Heart left ventricle (tissue), 16 donors: ENCODE measurements at regions not wholly inside any gene's neighbourhood (a gene's known extent, or its start where the extent isn't known, plus 50 kb on each side); places are given as distances from the start of the nearest gene placed in this dataset.
A peak's percentile ranks its signal among the peaks of the same experiment; 100 is the strongest.
"Not testable (repeated sequence)": the region's sequence is repeated elsewhere in the genome, so short reads cannot be mapped to it uniquely, and the experiment has no call there.

Experiments used
- ATAC-seq, 4 donors: fragments of 200-7000 bp; cut with Tn5 transposase; one replicate each; pipeline ENCODE4 v1.9.1; 2020 to 2022; ENCODE audit warnings: moderate library complexity in 4 of 4, mild to moderate bottlenecking in 3 of 4, moderate number of reproducible peaks in 1 of 4
- DNase-seq, 5 donors: peaks; one replicate each; pipeline ENCODE4 v3.0.0-alpha.2; 2020
- H3K27ac ChIP-seq, 12 donors: fragments of 200-600 bp; sonication (generic) in 4 of 12; one replicate each; pipeline versions ENCODE4 v1.5.0 to v1.8.0; 2016 to 2022; ENCODE audit warnings: mild to moderate bottlenecking in 2 of 12
- H3K27me3 ChIP-seq, 9 donors: fragments of 200-600 bp; sonication (generic) in 2 of 9; one replicate each; pipeline versions ENCODE4 v1.5.1 to v1.8.0; 2016 to 2022; ENCODE audit warnings: mild to moderate bottlenecking in 3 of 9
- H3K36me3 ChIP-seq, 9 donors: fragments of 200-600 bp; sonication (generic) in 2 of 9; one replicate each; pipeline versions ENCODE4 v1.5.0 to v1.8.0; 2018 to 2022; ENCODE audit warnings: mild to moderate bottlenecking in 2 of 9
- H3K4me1 ChIP-seq, 12 donors: fragments of 200-600 bp; sonication (generic) in 4 of 12; one replicate each; pipeline versions ENCODE4 v1.5.0 to v1.8.0; 2016 to 2022; ENCODE audit warnings: mild to moderate bottlenecking in 3 of 12
- H3K4me3 ChIP-seq, 12 donors: fragments of 200-600 bp; sonication (generic) in 4 of 12; one replicate each; pipeline versions ENCODE4 v1.5.0 to v1.8.0; 2017 to 2022; ENCODE audit warnings: mild to moderate bottlenecking in 9 of 12, moderate library complexity in 4 of 12
- H3K9me3 ChIP-seq, 12 donors: fragments of 200-600 bp; sonication (generic) in 4 of 12; one replicate each; pipeline versions ENCODE4 v1.5.0 to v1.8.0; 2016 to 2022; ENCODE audit warnings: mild to moderate bottlenecking in 1 of 12
- CTCF ChIP-seq, 12 donors: fragments of 200-600 bp; sonication (generic) in 4 of 12; IDR thresholded peaks; one replicate each; pipeline versions ENCODE4 v1.5.0 to v1.8.0; 2018 to 2022; ENCODE audit warnings: antibody characterized with exemption in 12 of 12, mild to moderate bottlenecking in 5 of 12
- POLR2A ChIP-seq, 2 donors: fragments of 450-650 bp; IDR thresholded peaks; one replicate each; pipeline ENCODE4 v1.6.1; 2017; ENCODE audit warnings: antibody characterized with exemption in 2 of 2, mild to moderate bottlenecking in 2 of 2, moderate library complexity in 2 of 2
- WGBS, 4 donors: extraction: QIAGEN DNeasy Blood & Tissue Kit in 2 of 4; methylation state at CpG; one replicate each; pipeline versions ENCODE4 v1.1.5 to v1.1.7; 2013 to 2018; 5-methylcytosine and 5-hydroxymethylcytosine counted together
- intact Hi-C, 10 donors: fragments of 100-400 bp; cut with DNase I; formaldehyde crosslinking; loops; one replicate each; pipeline versions ENCODE4 v1.11.1 to v1.14.2; 2022
- donor health status: ischemic (EF 13 %, LVEDD 7.1; RV severe dilation, severe dysfunction).
- donor health status: healthy with polysubstance abuse.
- donor health status: DM: no; HTN: yes; CAD: no.
- donor health status: DM: no; HTN: no; CAD: no.
- donor health status: ischemic (EF 25% LVEDD 6.9; RV normal size, moderate dysfunction).
- donor health status: ischemic (EF 25% LVEDD 5.7; RV mildly dilated, moderate dysfunction).
- donor health status: healthy.
- donor health status: DM: yes; HTN: yes; CAD: no.
- donor health status: ischemic (EF 35%, LVEDD 5.7; RV mildly dilated, moderate dysfunction).
- donor health status: nonischemic (EF 11% LVEDD 7.7; RV severe dilation, severe dysfunction).
- donor health status: DM: yes; HTN: yes; CAD: no.
- donor health status: PGD.
- donor health status: ischemic (EF 29% LVEDD 5.4; RV normal size, mild dysfunction).
- donor health status: nonischemic (EF 23%, LVEDD 6.1; RV moderate dilation, normal function).

- no peaks in the 10 kb centered on the region for H3K36me3 ChIP-seq
- intact Hi-C loops: loop anchor here in 1 of 10 donors (5.0 kb wide), 1 partner anchor 341 kb away; no protein-coding TSS in a partner anchor
- TF ChIP-seq CTCF (IDR thresholded peaks at IDR 0.05) (no peak), POLR2A (IDR thresholded peaks at IDR 0.05) (no peak)
- peak overlapping the region in 4 of 12 donors; percentile 26 to 70 (median 54) for H3K27ac ChIP-seq
- H3K4me1 ChIP-seq: peaks cover 0 to 31% (median 3%) of the 10 kb centered on the region in 12 donors
- WGBS, 4 donors: 67 to 85% (median 78%) methylated on average over 3 of the region's 3 CpGs
- ATAC-seq (no peak), DNase-seq (no peak)
- H3K4me3 ChIP-seq: no peak overlapping the region
- peaks cover 0 to 10% (median 0%) of the 10 kb centered on the region in 12 donors for H3K9me3 ChIP-seq
- H3K27me3 ChIP-seq: no peaks in the 10 kb centered on the region
Measured at GRCh38 chr21:39073063-39073462, 110.2 kb downstream of the PSMG1 start.

- Histone ChIP-seq H3K4me3 (no peak overlapping the region), H3K27ac (peak overlapping the region in 7 of 12 donors; percentile 9 to 70 (median 50)), H3K9me3 (peaks cover 0 to 10% (median 0%) of the 10 kb centered on the region in 12 donors), H3K4me1 (peaks cover 0 to 37% (median 6%) of the 10 kb centered on the region in 12 donors), H3K27me3 (no peaks in the 10 kb centered on the region), H3K36me3 (no peaks in the 10 kb centered on the region)
- no peak for TF ChIP-seq POLR2A (IDR thresholded peaks at IDR 0.05)
- TF ChIP-seq CTCF (IDR thresholded peaks at IDR 0.05): no peak
- 81 to 93% (median 85%) methylated on average over 2 of the region's 2 CpGs for WGBS, 4 donors
- DNase-seq (no peak), ATAC-seq (peak in 2 of 4 donors; percentile 48 to 54)
- intact Hi-C loops: loop anchor here in 1 of 10 donors (5.0 kb wide), 1 partner anchor 340 kb away; no protein-coding TSS in a partner anchor
Measured at GRCh38 chr21:39072468-39072867, 110.8 kb downstream of the PSMG1 start.

- H3K36me3 ChIP-seq: no peaks in the 10 kb centered on the region
- TF ChIP-seq CTCF (IDR thresholded peaks at IDR 0.05) (no peak), POLR2A (IDR thresholded peaks at IDR 0.05) (no peak)
- peaks cover 0 to 10% (median 0%) of the 10 kb centered on the region in 12 donors for H3K9me3 ChIP-seq
- H3K27ac ChIP-seq: peak overlapping the region in 6 of 12 donors; percentile 12 to 70 (median 52)
- no peak overlapping the region for H3K4me3 ChIP-seq
- peak in 3 of 4 donors; percentile 33 to 58 (median 44) for ATAC-seq
- no peak for DNase-seq
- H3K27me3 ChIP-seq: no peaks in the 10 kb centered on the region
- 57 to 70% (median 65%) methylated on average over 4 of the region's 4 CpGs for WGBS, 4 donors
- intact Hi-C loops: loop anchor here in 1 of 10 donors (5.0 kb wide), 1 partner anchor 339 kb away; no protein-coding TSS in a partner anchor
- H3K4me1 ChIP-seq: peaks cover 0 to 45% (median 12%) of the 10 kb centered on the region in 12 donors
Measured at GRCh38 chr21:39071623-39072214, 111.5 kb downstream of the PSMG1 start.

GRCh38 chr21:39069856-39070255 lies 113.4 kb downstream of the PSMG1 start:
- Histone ChIP-seq H3K9me3 (peaks cover 0 to 12% (median 0%) of the 10 kb centered on the region in 12 donors), H3K4me1 (peaks cover 0 to 56% (median 20%) of the 10 kb centered on the region in 12 donors)
- not testable (repeated sequence) for H3K27ac ChIP-seq, H3K4me3 ChIP-seq, DNase-seq, H3K36me3 ChIP-seq, H3K27me3 ChIP-seq, ATAC-seq
- WGBS, 4 donors: 77 to 86% (median 78%) methylated on average over 3 of the region's 3 CpGs
- intact Hi-C loops: loop anchor here in 4 of 10 donors (5.0 to 10.0 kb wide), 4 partner anchors 263 to 338 kb away; partner anchors contain the start of gene ETS2 (in 1 of the 4)
